ENCODE measurements at regions not wholly inside any gene's neighbourhood (a gene's known extent, or its start where the extent isn't known, plus 50 kb on each side); places are given as distances from the start of the nearest gene placed in this dataset.

DNA sequence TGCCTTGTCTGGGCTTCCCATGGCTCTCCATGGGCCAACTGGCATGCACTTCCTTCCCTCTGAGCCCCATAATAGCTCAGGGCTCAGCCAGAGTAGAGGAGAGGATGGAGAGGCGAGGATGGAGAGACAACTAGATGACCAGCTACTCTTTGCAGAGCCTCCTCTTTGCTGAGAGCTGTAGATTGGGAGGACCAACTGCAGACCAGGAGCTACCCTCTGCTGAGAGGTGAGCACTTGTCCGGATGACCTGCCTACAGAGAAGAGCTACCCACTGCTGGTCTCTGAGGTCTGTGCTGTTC, 58.0 kb upstream of the ETV3 start:
- TF ChIP-seq, protein P1, sequence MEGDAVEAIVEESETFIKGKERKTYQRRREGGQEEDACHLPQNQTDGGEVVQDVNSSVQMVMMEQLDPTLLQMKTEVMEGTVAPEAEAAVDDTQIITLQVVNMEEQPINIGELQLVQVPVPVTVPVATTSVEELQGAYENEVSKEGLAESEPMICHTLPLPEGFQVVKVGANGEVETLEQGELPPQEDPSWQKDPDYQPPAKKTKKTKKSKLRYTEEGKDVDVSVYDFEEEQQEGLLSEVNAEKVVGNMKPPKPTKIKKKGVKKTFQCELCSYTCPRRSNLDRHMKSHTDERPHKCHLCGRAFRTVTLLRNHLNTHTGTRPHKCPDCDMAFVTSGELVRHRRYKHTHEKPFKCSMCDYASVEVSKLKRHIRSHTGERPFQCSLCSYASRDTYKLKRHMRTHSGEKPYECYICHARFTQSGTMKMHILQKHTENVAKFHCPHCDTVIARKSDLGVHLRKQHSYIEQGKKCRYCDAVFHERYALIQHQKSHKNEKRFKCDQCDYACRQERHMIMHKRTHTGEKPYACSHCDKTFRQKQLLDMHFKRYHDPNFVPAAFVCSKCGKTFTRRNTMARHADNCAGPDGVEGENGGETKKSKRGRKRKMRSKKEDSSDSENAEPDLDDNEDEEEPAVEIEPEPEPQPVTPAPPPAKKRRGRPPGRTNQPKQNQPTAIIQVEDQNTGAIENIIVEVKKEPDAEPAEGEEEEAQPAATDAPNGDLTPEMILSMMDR (IDR thresholded peaks at IDR 0.05; ENCODE audit: low read depth, low read length, missing control alignments), result no peak
- in situ Hi-C loops (cut with HindIII; ENCODE audit: low sequenced_read_pairs), result no loop called here
- no peak for DNase-seq (ENCODE audit: low read depth)
- no peak overlapping the region for H3K4me3 ChIP-seq (ENCODE audit: low read depth, low read length)

DNA sequence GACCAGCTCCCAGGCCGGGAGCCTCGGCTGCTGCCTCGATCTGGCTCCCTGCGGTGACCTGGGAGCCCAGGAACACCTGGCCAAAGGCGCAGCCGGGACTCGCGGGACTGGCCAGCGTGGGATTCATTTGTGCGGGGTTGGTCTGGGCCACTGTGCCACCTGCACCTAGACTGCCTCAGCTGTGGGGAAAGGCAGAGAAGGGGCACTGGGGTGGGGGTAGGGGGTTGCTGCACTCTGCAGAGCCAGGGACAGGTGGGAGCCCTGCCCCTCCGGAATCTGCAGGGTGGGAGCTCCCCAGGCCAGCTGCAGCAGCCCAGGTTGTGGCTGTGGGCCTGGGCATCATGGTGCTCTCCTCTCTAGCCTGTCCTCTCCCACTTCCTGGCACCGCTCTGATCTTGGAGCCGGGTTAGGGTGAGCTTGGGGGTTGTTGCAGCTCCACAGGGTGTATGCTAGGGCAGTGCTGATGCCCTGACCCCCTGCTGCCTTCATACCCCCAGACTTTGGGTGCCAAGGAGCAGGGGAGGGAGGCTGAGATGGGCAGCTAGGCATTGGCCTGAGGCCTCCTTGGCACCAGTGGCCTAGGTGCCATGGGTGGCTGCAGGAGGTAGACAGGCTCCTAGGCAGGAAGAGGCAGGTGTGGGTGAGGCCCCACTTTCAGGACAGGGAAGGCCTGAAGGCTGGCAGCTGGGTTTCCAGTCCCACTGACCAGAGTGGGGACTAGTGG, 57.5 kb upstream of the ETV3 start:
- H3K4me3 ChIP-seq (ENCODE audit: low read depth, low read length), result no peak overlapping the region
- TF ChIP-seq, protein P1 (IDR thresholded peaks at IDR 0.05; ENCODE audit: low read depth, low read length, missing control alignments), result no peak
- no peak for DNase-seq (ENCODE audit: low read depth)
- in situ Hi-C loops (cut with HindIII; ENCODE audit: low sequenced_read_pairs), result no loop called here

DNA sequence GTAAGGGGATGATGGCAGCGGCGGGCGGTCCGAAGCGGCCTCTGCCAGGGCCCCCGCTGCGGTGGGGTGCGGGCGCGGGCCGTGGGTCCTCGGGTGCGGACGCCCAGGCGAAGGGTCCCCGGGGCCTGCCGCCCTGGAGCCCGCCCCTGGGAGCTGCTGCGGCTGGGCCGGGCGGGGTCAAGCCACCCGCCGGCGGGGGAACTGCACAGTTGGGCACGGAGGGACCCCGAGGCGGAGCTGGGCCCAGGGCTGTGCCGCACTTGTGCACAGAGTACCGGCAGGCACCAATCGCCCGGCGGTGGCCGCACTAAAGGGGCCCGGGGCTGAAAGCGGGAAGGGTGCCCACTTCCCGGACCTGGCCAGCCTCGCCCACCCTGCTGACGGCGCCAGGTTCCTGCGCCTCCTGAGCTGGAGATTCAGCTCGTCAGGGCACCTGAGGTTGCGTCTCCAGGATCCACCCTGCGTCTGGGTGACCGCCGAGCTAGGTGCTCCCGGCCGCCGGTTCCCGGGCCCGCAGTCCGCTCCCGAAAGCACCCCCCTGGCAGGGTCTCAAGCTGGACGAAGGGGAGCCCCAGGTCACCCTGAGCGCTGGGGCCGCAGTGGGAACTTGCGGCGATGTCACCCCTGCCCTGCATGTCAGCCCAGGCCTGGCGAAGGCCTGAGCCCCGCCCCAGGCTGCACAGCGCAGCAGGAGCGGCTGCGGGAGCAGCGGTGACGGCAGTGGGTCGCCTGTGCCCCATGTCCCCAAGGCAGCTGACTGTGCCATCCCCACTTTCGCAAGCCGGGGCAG, 56.7 kb upstream of the ETV3 start:
- H3K4me3 ChIP-seq (ENCODE audit: low read depth, low read length), result no peak overlapping the region
- no peak for DNase-seq (ENCODE audit: low read depth)
- in situ Hi-C loops (cut with HindIII; ENCODE audit: low sequenced_read_pairs), result no loop called here
- TF ChIP-seq, protein P1 (IDR thresholded peaks at IDR 0.05; ENCODE audit: low read depth, low read length, missing control alignments), result no peak

DNA sequence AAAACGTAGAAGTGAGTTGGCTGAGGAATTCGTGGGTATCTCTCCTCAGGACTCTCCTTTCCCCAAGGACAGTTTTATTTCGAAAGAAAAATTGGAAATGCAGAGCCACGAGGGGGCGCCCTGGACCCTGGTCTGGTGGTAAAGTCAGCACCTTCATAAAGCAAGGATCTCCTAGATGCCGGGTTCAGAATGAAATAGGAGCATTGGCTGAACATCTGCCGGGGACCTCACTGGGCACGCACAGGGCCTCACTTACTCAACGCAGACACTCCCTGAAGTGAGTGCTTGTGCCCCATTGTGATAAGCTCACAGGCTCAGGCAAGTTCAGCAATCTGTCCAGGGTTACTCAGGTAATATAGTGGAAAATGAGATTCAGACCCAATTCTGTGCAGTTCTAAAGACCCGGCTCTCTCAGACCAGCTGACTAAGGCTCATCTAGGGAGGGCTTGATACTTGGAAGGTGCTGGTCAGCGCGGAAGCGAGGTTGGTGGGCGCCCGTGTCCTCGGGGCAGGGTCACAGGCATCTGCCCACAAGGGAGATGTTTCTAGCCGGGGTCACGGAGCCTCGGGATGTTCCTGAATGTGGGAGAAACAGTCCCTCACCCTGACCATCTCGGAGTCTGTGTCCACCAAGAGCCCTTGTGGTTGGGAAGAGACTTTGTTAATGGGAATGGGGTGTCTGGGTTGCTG, 55.7 kb upstream of the ETV3 start:
- DNase-seq (ENCODE audit: low read depth), result peak; percentile 29
- TF ChIP-seq, protein P1 (IDR thresholded peaks at IDR 0.05; ENCODE audit: low read depth, low read length, missing control alignments), result peak; percentile 78
- no peak overlapping the region for H3K4me3 ChIP-seq (ENCODE audit: low read depth, low read length)
- in situ Hi-C loops (cut with HindIII; ENCODE audit: low sequenced_read_pairs), result no loop called here

DNA sequence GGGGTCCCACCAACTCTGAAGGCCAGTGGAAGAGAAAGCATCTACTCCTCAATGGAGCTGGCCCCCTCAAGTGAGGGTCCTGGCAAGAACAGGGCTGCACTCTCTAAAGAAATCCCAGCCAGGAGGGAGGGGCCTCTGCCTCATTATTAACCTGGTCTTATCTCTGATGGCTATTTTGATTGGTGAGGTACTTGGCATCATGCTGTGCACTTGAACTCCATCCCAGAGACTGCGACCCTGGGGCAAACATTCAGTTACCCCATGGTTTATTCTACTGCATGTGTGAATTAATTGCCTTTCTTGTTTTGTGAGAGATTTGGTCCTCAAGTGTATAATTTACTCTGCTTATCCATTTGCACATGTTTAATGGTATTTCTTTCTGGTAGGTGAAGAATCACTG, 55.0 kb upstream of the ETV3 start:
- in situ Hi-C loops (cut with HindIII; ENCODE audit: low sequenced_read_pairs), result no loop called here
- TF ChIP-seq, protein P1 (IDR thresholded peaks at IDR 0.05; ENCODE audit: low read depth, low read length, missing control alignments), result no peak
- no peak for DNase-seq (ENCODE audit: low read depth)

DNA sequence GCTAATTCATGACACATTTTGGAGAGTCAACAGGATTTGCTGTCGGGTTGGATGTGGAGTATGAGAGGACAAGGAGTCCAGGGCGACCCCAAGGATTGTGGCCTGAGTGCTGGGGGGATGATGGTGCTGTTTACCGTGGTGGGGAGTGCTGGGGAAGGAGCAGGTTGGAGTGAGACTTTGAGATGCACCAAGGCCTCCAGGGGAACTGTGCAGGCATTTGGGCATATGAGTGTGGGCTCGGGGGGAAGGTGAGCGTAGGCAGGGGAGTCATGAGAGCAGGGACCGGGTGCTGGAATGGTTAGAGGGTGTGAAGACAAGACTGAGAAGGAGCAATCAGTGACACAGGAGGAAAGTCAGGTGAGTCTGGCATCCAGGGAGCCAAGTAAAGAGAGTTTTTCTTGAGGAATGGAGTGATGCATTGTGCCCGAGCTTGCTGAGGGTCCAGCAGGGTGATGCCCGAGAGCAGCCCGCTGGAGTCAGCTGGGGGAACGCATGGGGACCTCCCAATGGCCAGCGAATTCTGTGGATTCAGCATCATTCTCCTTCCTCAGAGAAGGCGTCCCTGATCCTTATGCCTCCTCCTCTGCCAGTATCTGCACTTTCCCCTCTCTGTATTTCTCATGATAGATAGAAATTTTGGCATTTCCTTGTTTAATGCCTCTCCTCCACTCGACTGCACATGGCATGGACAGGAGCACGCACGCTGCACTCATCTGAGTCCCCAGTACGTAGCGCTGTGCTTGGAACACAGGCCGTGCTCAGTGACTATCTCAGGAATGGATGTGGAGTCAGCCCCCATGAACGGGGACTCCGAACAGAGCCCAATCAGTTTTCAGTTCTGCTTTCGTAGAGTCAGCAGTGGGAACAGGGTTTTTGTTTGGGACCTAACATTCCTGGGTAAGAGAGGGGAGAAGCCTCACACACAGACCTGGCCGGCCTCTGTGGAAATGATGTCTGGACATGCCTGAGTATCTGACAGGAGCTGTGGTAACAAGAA, 52.1 kb upstream of the ETV3 start:
- in situ Hi-C loops (cut with HindIII; ENCODE audit: low sequenced_read_pairs), result no loop called here
- TF ChIP-seq, protein P1 (IDR thresholded peaks at IDR 0.05; ENCODE audit: low read depth, low read length, missing control alignments), result no peak

More for the DNA sequence above, 55.0 kb upstream of the ETV3 start:
- H3K4me3 ChIP-seq (ENCODE audit: low read depth, low read length), result no peak overlapping the region

More for the DNA sequence above, 52.1 kb upstream of the ETV3 start:
- DNase-seq (ENCODE audit: low read depth), result no peak
- H3K4me3 ChIP-seq (ENCODE audit: low read depth, low read length), result no peak overlapping the region
